ENCODE measurements at regions not wholly inside any gene's neighbourhood (a gene's known extent, or its start where the extent isn't known, plus 50 kb on each side); places are given as distances from the start of the nearest gene placed in this dataset.

DNA sequence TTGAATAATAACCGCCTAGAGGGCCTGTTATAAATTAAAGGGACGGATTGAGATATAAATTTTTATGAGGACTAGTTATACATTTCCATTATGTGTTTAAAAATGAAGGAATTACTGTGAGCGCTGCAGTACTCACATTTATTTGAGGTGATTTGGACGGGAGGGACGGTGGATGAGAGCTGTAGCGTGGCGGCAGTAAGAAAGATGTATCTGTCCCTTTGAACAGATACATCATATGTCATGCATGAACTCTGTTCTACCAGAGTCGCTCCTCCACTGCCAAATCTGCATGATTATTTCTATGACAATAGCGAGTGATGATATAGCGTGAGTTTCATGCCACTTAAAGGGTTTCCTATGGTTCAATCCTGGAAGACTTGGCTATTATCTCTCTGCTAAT lies 538.8 kb downstream of the MCTP2 start:
- no peak for DNase-seq

GRCh38 chr15:94777037-94777436 lies 545.7 kb downstream of the MCTP2 start:
- DNase-seq = no peak

DNA sequence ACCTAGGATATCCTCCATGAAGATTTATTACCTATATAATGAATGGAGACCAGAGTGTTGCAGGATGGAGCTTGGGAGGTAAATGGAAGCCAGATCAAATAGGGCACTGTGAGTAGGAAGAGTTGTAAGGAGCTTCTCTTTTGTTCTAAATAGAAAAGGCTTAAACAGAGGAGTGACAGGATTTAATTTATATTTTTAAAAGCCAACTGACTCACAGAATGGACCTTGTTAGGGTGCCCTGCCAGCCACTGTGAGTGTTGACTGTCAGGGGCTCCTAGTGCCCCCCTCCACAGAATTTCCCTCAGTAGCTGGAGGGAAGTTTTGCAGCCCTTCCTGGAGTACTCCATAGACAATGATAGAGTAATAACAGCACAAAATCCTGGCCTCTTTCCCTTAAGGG lies 547.5 kb downstream of the MCTP2 start:
- no peak for DNase-seq

- DNase-seq = no peak
Measured at GRCh38 chr15:94780166-94780565, 548.8 kb downstream of the MCTP2 start.

DNA sequence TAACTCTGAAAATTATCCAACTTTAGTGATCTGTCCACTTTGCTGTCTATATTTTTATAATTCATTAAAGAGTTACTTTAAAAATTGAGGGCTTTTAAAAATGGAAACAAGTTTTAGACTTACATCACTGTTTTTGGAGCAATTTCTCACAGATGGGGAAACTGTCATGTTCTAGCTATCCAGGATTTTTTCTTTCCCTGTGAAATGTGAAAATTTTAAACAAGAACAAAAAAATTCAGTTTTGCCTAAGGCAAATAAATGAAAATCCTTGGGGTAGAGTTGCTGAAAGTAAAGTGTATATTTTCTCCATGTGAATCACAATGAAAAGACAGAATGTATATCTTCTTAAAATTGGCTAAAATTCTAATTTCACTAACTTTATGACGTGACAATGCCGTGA lies 553.7 kb downstream of the MCTP2 start:
- no peak for DNase-seq

DNA sequence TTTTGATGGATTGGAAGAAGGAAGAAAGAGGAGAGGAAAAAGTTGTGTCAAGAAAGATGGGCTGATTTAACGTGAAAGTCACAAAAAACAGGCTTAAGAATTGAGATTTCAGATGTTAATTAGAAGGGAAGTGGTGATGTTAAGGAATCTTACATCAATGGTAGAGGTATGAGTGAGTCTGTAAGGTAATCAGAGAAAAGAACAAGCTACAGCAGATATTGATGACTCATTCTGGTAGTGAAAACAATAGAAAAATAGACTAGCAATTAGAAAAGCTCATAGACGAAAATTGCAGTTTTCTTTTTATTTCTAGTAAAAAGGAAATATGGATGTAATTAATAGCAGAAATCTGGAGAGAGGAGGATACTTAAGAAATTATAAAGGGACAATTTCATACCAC lies 559.6 kb downstream of the MCTP2 start:
- DNase-seq = no peak

GRCh38 chr15:94791510-94791909 lies 560.1 kb downstream of the MCTP2 start:
- DNase-seq = no peak

GRCh38 chr15:94792196-94792595 lies 560.8 kb downstream of the MCTP2 start:
- no peak for DNase-seq

DNA sequence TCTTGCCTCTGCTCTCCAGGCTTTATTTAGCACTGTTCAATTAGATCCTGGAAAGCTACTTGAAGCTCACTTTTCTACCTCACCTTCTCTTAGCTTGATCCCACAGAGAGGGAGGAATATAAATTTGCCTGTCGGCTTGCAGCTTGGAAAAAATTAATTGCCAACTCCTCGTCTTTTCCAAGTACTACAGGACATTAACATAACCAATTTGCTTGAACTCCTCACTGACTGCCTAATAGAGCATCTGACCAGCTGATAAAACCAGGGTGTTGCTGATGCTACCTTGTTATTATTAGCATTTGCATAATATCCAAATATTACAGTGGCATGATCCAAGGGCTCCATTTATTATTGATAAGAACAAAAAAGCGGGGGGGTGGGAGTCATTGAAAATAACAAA lies 561.8 kb downstream of the MCTP2 start:
- DNase-seq = no peak

DNA sequence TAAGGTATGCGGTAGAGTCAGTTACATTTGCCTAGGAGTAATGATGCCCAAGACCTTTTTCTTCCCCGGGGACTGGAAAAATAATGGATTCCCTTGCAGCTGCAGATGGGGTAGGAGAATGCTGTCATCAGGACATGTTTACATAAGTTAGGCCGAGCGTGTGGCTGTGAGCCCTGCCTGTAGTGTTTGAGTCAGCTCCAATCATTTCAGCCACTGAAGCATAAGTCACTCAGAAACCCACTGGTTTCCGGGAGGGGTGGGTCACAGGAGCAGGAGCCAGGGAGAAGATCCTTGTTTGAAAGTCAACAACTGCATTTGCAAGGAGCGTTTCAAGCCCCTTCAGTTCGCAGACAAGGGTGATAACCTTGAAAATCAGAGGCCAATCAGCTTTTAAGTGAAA lies 562.3 kb downstream of the MCTP2 start:
- DNase-seq = no peak

DNA sequence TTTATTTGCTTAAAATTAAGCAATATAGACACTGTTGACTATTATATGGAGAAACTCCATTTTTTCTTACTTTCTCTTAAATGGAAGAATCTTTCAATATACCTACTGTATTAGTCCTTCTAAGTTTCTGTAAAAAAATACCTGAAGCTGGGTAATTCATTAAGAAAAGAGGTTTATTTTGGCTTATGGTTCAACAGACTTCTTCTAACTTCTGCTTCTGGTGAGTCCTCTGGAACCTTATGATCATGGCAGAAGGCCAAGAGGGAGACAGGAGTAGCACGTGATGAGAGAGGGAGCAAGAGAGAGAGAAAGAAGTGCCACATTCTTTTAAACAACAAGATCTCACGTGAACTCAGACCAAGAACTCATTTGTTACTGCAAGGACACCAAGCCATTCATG lies 573.3 kb downstream of the MCTP2 start:
- no peak for DNase-seq

DNA sequence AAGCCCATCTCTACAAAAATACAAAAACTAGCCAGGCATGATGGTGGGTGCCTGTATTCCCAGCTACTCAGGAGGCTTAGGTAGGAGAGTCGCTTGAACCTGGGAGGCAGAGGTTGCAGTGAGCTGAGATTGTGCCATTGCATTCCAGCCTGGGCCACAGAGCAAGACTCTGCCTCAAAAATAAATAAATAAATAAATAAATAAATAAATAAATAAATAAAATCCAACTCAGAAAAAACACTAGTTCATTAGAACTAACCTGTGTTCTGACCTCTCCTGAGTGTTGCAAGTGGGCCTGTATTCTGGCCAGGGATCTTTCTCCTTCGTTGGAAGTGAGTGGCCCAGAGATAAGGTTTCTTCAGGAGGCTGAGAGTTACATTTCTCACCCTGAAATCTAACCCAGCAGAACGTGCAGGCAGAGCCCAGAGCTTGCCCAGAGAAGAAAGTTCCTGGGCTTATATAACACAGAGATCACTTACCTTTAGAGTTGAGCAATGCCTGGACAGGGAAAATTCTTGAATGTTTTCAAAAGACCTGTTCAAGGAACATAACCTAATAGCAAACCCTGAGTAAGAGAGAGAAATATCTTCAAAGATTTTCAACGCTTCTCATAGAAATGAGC lies 583.9 kb downstream of the MCTP2 start:
- DNase-seq = no peak

GRCh38 chr15:94815914-94816313 lies 584.6 kb downstream of the MCTP2 start:
- no peak for DNase-seq

DNA sequence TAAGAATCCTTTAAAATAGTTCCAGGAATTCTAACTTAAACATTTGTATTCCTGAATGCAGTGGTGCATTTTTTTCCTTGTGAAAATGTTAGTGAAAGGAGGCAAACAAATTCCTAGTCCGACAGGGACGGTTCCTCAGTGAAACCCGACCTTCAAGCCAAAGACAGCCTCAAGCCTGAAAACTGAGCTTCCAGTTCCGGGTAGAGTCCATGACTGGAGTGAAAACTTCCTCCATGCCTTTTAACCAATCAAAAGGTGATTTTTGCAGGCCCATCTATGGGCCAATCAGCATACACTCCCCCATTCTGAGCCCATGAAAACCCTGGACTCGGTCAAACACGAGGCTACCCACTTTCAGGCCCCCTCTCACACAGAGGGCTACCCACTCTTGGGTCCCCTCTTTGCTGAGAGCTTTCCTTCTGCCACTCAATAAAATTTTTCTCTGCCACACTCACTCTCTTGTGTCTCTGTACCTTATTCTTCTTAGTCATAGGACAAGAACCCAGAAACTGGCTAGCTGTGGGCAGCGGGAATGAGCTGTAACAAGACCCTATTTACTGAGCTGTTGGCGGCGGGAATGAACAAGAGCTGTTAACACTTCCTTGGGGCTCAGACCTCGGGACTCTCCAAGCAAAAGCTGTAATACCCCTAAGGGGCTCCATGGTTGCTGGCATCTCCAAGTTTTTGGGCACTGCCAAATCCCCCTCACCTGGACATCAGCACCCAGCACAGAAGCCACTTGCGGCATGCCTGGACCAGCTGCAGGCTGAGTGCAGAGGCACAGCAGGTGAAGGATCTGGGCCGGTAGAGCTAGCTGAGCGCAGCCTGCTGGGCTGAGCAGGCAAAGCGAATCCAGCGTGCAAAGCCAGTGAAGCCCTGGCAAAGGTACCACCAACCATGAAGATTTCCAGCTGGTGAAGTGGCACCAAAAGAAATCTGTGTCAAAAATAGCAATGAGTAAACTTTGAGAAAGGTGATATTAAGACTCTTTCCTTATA lies 598.8 kb downstream of the MCTP2 start:
- no peak for DNase-seq

GRCh38 chr15:94834000-94834399 lies 602.6 kb downstream of the MCTP2 start:
- no peak for DNase-seq

GRCh38 chr15:94834494-94834893 lies 603.1 kb downstream of the MCTP2 start:
- DNase-seq = no peak

DNA sequence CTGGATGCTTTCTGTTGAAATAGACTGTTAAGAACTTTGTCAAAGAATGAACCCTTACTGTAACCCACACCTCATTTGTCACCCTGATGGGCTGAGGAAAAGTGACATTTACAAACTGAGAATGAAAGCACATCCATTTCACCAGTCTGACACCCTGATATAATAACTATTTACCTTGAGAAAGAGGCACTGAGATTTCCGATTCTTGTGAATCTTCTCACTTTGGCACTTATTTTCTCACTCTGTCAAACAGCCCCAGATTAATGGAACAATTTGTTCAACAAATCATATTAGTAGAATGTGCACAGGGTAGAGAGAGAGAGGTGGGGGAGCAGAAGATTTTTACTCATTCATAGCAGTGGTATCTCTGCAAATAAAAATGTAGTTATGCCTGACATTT lies 606.9 kb downstream of the MCTP2 start:
- DNase-seq = no peak

DNA sequence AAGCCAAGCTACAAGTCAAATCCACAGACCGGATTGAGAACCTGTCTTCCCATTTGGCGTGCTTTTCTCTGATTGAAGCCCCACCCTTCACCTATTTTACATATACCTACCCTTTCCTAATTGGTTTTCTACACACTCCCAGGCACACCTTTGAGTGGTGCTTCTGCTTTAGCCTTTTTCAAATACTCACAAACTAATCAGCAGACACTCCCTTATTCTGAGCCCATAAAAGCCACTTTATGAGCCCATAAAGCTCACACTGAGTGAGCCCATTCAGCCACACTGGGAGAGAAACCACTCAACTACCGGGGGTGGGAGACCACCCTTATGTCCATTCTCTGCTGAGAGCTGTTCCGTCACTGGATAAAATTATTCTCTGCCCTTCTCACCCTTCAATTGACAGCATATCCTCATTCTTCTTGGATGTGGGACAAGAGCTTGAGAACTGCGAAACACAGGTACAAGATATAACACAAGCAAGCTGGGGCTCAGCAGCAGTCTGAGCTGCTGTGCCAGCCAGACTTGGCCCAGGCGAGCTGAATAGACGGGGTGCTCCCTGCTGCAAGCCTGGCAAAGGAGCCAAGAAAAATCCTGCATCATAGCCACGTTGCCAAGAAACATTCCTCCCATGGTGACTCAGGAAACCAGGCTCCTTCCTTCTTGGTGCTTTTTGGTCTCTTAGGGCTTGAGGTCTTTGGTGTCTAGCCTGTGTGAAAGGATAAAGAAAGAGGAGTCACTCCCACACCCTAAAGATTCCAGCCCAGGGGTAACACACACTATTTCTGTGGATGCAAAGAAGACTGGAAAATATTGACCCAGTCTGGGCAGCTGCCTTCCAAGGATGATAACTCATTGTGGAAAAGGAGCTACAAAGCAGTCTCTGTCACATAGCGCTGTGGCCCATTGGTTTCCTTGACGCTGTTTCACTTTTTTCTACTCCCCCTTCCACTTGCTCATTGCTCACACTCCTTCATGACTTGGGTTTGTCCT lies 609.7 kb downstream of the MCTP2 start:
- no peak for DNase-seq

GRCh38 chr15:94843060-94843459 lies 611.7 kb downstream of the MCTP2 start:
- DNase-seq = no peak

- DNase-seq = no peak
Measured at GRCh38 chr15:94844198-94844537, 612.8 kb downstream of the MCTP2 start.

GRCh38 chr15:94844538-94845389 lies 613.4 kb downstream of the MCTP2 start:
- no peak for DNase-seq

- DNase-seq = no peak
Measured at GRCh38 chr15:94845390-94845716, 614.0 kb downstream of the MCTP2 start.

Data from suppressor macrophage treated with lipopolysaccharide for 4 hours (primary cell).